Stomach (tissue), 4 donors: ENCODE measurements at regions not wholly inside any gene's neighbourhood (a gene's known extent, or its start where the extent isn't known, plus 50 kb on each side); places are given as distances from the start of the nearest gene placed in this dataset.

ENCODE experiments used
- EP300 ChIP-seq: sonication (generic); formaldehyde crosslinking; IDR thresholded peaks from one replicate; pipeline ENCODE4 v1.6.1; 2017; ENCODE audit warnings: antibody characterized with exemption
- POLR2A ChIP-seq, 4 donors: fragments of 450-650 bp; IDR thresholded peaks; one replicate each; pipeline ENCODE4 v1.6.1; 2016; ENCODE audit warnings: antibody characterized with exemption in 4 of 4, control low read depth in 2 of 4, mild to moderate bottlenecking in 1 of 4, moderate library complexity in 1 of 4
- TF ChIP-seq, protein P1 (sequence below), 7 experiments: fragments of 450-650 bp in 4 of 7; fragments of 200-600 bp in 3 of 7; sonication (generic) in 3 of 7; IDR thresholded peaks; one replicate each; pipeline ENCODE4 v1.5.1; 2016 to 2019; ENCODE audit warnings: antibody characterized with exemption in 7 of 7, control low read depth in 2 of 7, mild to moderate bottlenecking in 1 of 7

DNA sequence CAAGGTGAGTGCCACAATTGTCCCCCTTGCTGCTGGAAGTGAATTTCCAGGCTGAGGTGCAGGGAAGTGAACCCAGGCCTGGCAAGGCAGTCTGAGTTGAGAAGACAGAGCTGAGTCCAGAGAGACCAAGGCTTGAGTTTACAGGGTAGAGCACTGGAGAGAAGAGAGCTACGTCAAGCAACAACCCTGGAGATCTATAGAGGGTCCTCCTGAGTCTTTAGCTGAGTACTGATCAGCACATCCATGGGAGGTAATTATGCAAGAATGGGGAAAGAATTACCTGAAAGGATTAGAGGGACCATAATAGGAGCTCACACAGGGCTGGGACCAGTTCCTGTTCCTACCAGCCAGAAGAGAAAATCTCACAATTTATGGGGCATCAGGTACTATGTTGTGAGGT, 190.7 kb downstream of the NEDD1 start:
- no peak for TF ChIP-seq POLR2A (IDR thresholded peaks at IDR 0.05)
- TF ChIP-seq, protein P1, sequence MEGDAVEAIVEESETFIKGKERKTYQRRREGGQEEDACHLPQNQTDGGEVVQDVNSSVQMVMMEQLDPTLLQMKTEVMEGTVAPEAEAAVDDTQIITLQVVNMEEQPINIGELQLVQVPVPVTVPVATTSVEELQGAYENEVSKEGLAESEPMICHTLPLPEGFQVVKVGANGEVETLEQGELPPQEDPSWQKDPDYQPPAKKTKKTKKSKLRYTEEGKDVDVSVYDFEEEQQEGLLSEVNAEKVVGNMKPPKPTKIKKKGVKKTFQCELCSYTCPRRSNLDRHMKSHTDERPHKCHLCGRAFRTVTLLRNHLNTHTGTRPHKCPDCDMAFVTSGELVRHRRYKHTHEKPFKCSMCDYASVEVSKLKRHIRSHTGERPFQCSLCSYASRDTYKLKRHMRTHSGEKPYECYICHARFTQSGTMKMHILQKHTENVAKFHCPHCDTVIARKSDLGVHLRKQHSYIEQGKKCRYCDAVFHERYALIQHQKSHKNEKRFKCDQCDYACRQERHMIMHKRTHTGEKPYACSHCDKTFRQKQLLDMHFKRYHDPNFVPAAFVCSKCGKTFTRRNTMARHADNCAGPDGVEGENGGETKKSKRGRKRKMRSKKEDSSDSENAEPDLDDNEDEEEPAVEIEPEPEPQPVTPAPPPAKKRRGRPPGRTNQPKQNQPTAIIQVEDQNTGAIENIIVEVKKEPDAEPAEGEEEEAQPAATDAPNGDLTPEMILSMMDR (IDR thresholded peaks at IDR 0.05) = no peak
- TF ChIP-seq EP300 = no peak
